ENCODE measurements at regions not wholly inside any gene's neighbourhood (a gene's known extent, or its start where the extent isn't known, plus 50 kb on each side); places are given as distances from the start of the nearest gene placed in this dataset.

GRCh38 chrX:3994315-3994714 lies 280.9 kb upstream of the PRKX start:
- TF ChIP-seq, protein P1, sequence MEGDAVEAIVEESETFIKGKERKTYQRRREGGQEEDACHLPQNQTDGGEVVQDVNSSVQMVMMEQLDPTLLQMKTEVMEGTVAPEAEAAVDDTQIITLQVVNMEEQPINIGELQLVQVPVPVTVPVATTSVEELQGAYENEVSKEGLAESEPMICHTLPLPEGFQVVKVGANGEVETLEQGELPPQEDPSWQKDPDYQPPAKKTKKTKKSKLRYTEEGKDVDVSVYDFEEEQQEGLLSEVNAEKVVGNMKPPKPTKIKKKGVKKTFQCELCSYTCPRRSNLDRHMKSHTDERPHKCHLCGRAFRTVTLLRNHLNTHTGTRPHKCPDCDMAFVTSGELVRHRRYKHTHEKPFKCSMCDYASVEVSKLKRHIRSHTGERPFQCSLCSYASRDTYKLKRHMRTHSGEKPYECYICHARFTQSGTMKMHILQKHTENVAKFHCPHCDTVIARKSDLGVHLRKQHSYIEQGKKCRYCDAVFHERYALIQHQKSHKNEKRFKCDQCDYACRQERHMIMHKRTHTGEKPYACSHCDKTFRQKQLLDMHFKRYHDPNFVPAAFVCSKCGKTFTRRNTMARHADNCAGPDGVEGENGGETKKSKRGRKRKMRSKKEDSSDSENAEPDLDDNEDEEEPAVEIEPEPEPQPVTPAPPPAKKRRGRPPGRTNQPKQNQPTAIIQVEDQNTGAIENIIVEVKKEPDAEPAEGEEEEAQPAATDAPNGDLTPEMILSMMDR (IDR thresholded peaks at IDR 0.05): no peak
- TF ChIP-seq MAX (IDR thresholded peaks at IDR 0.05; ENCODE audit: low read depth) (no peak), SIN3A (IDR thresholded peaks at IDR 0.05; ENCODE audit: borderline replicate concordance, low read depth, low read length) (no peak), JUND (IDR thresholded peaks at IDR 0.05) (no peak), EZH2phosphoT487 (IDR thresholded peaks at IDR 0.05; ENCODE audit: borderline replicate concordance, low read depth) (no peak), USF1 (IDR thresholded peaks at IDR 0.05; ENCODE audit: borderline replicate concordance, low read depth) (no peak), TAF1 (IDR thresholded peaks at IDR 0.05; ENCODE audit: borderline replicate concordance, low read depth, low read length) (no peak)
- TF ChIP-seq, protein P2, sequence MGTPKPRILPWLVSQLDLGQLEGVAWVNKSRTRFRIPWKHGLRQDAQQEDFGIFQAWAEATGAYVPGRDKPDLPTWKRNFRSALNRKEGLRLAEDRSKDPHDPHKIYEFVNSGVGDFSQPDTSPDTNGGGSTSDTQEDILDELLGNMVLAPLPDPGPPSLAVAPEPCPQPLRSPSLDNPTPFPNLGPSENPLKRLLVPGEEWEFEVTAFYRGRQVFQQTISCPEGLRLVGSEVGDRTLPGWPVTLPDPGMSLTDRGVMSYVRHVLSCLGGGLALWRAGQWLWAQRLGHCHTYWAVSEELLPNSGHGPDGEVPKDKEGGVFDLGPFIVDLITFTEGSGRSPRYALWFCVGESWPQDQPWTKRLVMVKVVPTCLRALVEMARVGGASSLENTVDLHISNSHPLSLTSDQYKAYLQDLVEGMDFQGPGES (IDR thresholded peaks at IDR 0.05; ENCODE audit: low read depth, low read length): no peak

Measured in SK-N-SH (cell line).